ENCODE measurements at regions not wholly inside any gene's neighbourhood (a gene's known extent, or its start where the extent isn't known, plus 50 kb on each side); places are given as distances from the start of the nearest gene placed in this dataset.

DNA sequence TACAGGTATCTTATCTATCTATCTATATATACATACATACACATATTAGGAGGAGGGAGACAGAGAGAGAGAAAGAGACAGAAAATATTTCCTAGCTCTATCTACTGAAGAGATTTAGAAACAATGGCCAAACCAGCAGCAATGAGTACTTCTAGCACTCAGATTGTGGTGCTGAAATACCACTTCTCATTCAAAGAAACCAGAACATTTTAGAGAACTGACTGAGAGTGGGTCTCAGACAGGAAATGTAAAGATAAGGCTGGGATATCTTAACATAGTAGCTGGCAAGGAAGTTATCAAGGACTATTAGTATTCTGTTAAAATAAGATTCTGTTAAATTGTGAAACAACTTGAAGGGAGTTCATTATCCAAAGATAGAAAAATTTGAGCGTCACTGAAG is 57.0 kb downstream of the DNAAF9 start:
- CTCF ChIA-PET, result no interaction called here
- FAIRE-seq, result no peak
- intact Hi-C loops (cut with micrococcal nuclease), result no loop called here

More for the DNA sequence above, 57.0 kb downstream of the DNAAF9 start:
- H4K20me1 ChIP-seq (replicated peaks; ENCODE audit: control insufficient read depth, extremely low read depth, insufficient read depth, low read length), result no peaks in the 10 kb centered on the region
- no peak overlapping the region for H3K27ac ChIP-seq (ENCODE audit: insufficient read depth, low read depth, low read length)
- POLR2A ChIA-PET, result no interaction called here
- no TSS peak for BruUV-seq (replicated peaks)
- peaks cover 0 to 2% of the 10 kb centered on the region in 2 experiments for H3K36me3 ChIP-seq (ENCODE audit: control insufficient read depth in 2 of 2, extremely low read depth in 1 of 2, insufficient read depth in 2 of 2, low read length in 2 of 2)
- H3K9me3 ChIP-seq (replicated peaks; ENCODE audit: control insufficient read depth, insufficient read depth, low read length), result no peaks in the 10 kb centered on the region
- dilution Hi-C loops (cut with MboI; ENCODE audit: extremely low pct_ligation_motif_present, low sequenced_read_pairs), result no loop called here
- TF ChIP-seq FOS (IDR thresholded peaks at IDR 0.05; ENCODE audit: borderline replicate concordance, insufficient read depth, low read length) (no peak), GATA2 (IDR thresholded peaks at IDR 0.05; ENCODE audit: insufficient read depth, insufficient read length, low read depth, low read length) (no peak), POLR2AphosphoS5 (IDR thresholded peaks at IDR 0.05; ENCODE audit: insufficient read depth, low read depth, low read length) (no peak), JUN (IDR thresholded peaks at IDR 0.05; ENCODE audit: borderline replicate concordance, insufficient read depth, insufficient read length, low read depth) (no peak), POLR2A (IDR thresholded peaks at IDR 0.05; ENCODE audit: low read depth, low read length) (no peak), EZH2 (IDR thresholded peaks at IDR 0.05; ENCODE audit: borderline replicate concordance, low read depth, low read length, severe bottlenecking) (no peak), MYC (IDR thresholded peaks at IDR 0.05; ENCODE audit: low read depth, low read length) (no peak)
- TF ChIP-seq, protein P1, sequence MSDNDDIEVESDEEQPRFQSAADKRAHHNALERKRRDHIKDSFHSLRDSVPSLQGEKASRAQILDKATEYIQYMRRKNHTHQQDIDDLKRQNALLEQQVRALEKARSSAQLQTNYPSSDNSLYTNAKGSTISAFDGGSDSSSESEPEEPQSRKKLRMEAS (IDR thresholded peaks at IDR 0.05; ENCODE audit: insufficient read depth, insufficient read length), result no peak
- TF ChIP-seq, protein P2, sequence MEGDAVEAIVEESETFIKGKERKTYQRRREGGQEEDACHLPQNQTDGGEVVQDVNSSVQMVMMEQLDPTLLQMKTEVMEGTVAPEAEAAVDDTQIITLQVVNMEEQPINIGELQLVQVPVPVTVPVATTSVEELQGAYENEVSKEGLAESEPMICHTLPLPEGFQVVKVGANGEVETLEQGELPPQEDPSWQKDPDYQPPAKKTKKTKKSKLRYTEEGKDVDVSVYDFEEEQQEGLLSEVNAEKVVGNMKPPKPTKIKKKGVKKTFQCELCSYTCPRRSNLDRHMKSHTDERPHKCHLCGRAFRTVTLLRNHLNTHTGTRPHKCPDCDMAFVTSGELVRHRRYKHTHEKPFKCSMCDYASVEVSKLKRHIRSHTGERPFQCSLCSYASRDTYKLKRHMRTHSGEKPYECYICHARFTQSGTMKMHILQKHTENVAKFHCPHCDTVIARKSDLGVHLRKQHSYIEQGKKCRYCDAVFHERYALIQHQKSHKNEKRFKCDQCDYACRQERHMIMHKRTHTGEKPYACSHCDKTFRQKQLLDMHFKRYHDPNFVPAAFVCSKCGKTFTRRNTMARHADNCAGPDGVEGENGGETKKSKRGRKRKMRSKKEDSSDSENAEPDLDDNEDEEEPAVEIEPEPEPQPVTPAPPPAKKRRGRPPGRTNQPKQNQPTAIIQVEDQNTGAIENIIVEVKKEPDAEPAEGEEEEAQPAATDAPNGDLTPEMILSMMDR (IDR thresholded peaks at IDR 0.05; ENCODE audit: extremely low read depth in 1 of 2, insufficient read depth in 1 of 2, low read depth in 1 of 2, low read length in 2 of 2), result no peak
- H3K79me2 ChIP-seq (ENCODE audit: control insufficient read depth, insufficient read depth, low read length), result no peaks in the 10 kb centered on the region
- no peak overlapping the region for H3K4me2 ChIP-seq (ENCODE audit: insufficient read depth, low read length)
- H3K27me3 ChIP-seq (ENCODE audit: control insufficient read depth in 2 of 2, insufficient read depth in 2 of 2, low read length in 2 of 2), result no peaks in the 10 kb centered on the region
- no peak overlapping the region for H2AFZ ChIP-seq (ENCODE audit: low read depth, low read length)
- DNase-seq (ENCODE audit: low read depth, low spot score), result no peak
- no peak overlapping the region for H3K4me3 ChIP-seq (replicated peaks in 1 of 3; ENCODE audit: insufficient read depth in 1 of 3, low read depth in 1 of 3, low read length in 3 of 3)
- no peaks in the 10 kb centered on the region for H3K9me1 ChIP-seq (replicated peaks; ENCODE audit: control insufficient read depth, extremely low read depth, insufficient read depth, low read length)
- no peaks in the 10 kb centered on the region for H3K4me1 ChIP-seq (ENCODE audit: control insufficient read depth, extremely low read depth, insufficient read depth, low read length)
- no peak overlapping the region for H3K9ac ChIP-seq (replicated peaks; ENCODE audit: extremely low read depth, insufficient read depth, low read length)
